Adrenal gland (tissue), 9 donors: ENCODE measurements at regions not wholly inside any gene's neighbourhood (a gene's known extent, or its start where the extent isn't known, plus 50 kb on each side); places are given as distances from the start of the nearest gene placed in this dataset.

ENCODE experiments used
- DNase-seq, 7 donors: peaks; one replicate each; pipeline ENCODE4 v3.0.0-alpha.2; 2019 to 2020
- H3K27ac ChIP-seq, 5 donors: fragments of 200-600 bp; sonication (generic) in 4 of 5; 1 replicate in 3 of 5; 2 replicates in 2 of 5; pipeline versions ENCODE4 v1.5.1 to v1.8.0; 2016 to 2020; ENCODE audit warnings: mild to moderate bottlenecking in 1 of 5
- H3K27me3 ChIP-seq: fragments of 200-600 bp; 2 replicates; pipeline ENCODE4 v1.8.0; 2021
- H3K36me3 ChIP-seq, 2 donors: fragments of 200-600 bp; replicated peaks in 1 of 2; 1 replicate in 1 of 2; 2 replicates in 1 of 2; pipeline versions ENCODE4 v1.5.1 to v1.8.0; 2018 to 2022
- H3K4me1 ChIP-seq, 2 donors: fragments of 200-600 bp; replicated peaks in 1 of 2; 1 replicate in 1 of 2; 2 replicates in 1 of 2; pipeline versions ENCODE4 v1.5.1 to v1.8.0; 2018 to 2021
- H3K4me3 ChIP-seq, 4 donors: fragments of 200-600 bp; sonication (generic) in 3 of 4; one replicate each; pipeline ENCODE4 v1.5.1; 2016 to 2018
- H3K9me3 ChIP-seq, 3 donors: fragments of 200-600 bp; sonication (generic) in 1 of 3; replicated peaks in 1 of 3; 1 replicate in 2 of 3; 2 replicates in 1 of 3; pipeline versions ENCODE4 v1.5.1 to v1.8.0; 2016 to 2021
- CTCF ChIP-seq, 6 experiments: fragments of 450-650 bp in 4 of 6; fragments of 200-600 bp in 2 of 6; sonication (generic) in 1 of 6; IDR thresholded peaks; 1 replicate in 5 of 6; 2 replicates in 1 of 6; pipeline versions ENCODE4 v1.5.1 to v1.8.0; 2016 to 2021; ENCODE audit warnings: antibody characterized with exemption in 6 of 6, mild to moderate bottlenecking in 2 of 6, moderate library complexity in 1 of 6
- POLR2A ChIP-seq, 2 donors: fragments of 450-650 bp; IDR thresholded peaks; one replicate each; pipeline ENCODE4 v1.6.1; 2017; ENCODE audit warnings: antibody characterized with exemption in 2 of 2, mild to moderate bottlenecking in 2 of 2, moderate library complexity in 1 of 2
- WGBS, 4 donors: extraction: QIAGEN DNeasy Blood & Tissue Kit in 2 of 4; methylation state at CpG; one replicate each; pipeline versions ENCODE4 v1.1.5 to v1.1.7; 2013 to 2017; 5-methylcytosine and 5-hydroxymethylcytosine counted together
- intact Hi-C, 2 donors: fragments of 100-400 bp; cut with DNase I; formaldehyde crosslinking; loops; one replicate each; pipeline versions ENCODE4 v1.14.1 to v1.15.0; 2022 to 2023
- donor health status: healthy with polysubstance abuse.
- donor health status: Bipolar disorder and iron deficiency.
- donor health status: DM: yes; HTN: yes; CAD: no.
- donor health status: DM: no; HTN: no; CAD: no.
- donor health status: DM: no; HTN: no; CAD: no.

DNA sequence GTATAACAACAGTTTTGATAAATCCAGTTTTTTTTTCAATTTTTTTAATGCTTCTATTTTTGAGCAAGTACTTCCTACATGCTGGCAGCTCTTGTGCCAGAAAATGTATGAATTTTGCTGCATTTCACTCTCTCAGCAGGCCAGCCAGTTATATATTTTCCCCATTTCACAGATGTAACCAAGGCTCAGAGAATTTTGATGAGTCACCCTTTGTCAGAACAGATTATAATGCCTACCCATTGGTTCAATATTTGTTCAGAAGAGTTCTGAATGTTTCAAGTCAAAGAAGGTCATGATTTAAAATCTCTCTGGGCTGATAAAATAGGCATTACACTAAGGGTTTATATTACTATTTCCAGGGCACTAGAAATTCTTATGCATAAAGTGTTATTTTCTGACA lies 452.2 kb downstream of the RWDD3 start:
- no peak for DNase-seq
- Histone ChIP-seq H3K27ac (no peak overlapping the region), H3K4me1 (no peaks in the 10 kb centered on the region), H3K36me3 (no peaks in the 10 kb centered on the region), H3K27me3 (no peaks in the 10 kb centered on the region), H3K9me3 (no peaks in the 10 kb centered on the region), H3K4me3 (no peak overlapping the region)
- intact Hi-C loops = no loop called here
- TF ChIP-seq CTCF (IDR thresholded peaks at IDR 0.05) = no peak

- no peak overlapping the region for H3K4me3 ChIP-seq
- H3K4me1 ChIP-seq = no peaks in the 10 kb centered on the region
- intact Hi-C loops = no loop called here
- no peak for TF ChIP-seq CTCF (IDR thresholded peaks at IDR 0.05)
- TF ChIP-seq POLR2A (IDR thresholded peaks at IDR 0.05) = no peak
- WGBS, 4 donors = 51 to 61% (median 58%) methylated on average over 3 of the region's 3 CpGs
- DNase-seq = no peak
- H3K27ac ChIP-seq = no peak overlapping the region
- peaks cover 0 to 15% (median 0%) of the 10 kb centered on the region in 3 donors for H3K9me3 ChIP-seq
- H3K36me3 ChIP-seq = no peaks in the 10 kb centered on the region
- no peaks in the 10 kb centered on the region for H3K27me3 ChIP-seq
These were observed 465.3 kb downstream of the RWDD3 start for GRCh38 chr1:95699149-95699953.

- DNase-seq = no peak
- intact Hi-C loops = no loop called here
These were observed 467.6 kb downstream of the RWDD3 start for GRCh38 chr1:95701450-95702173.

More at GRCh38 chr1:95701450-95702173, 467.6 kb downstream of the RWDD3 start:
- Histone ChIP-seq H3K4me3 (no peak overlapping the region), H3K27ac (no peak overlapping the region), H3K27me3 (no peaks in the 10 kb centered on the region), H3K9me3 (peaks cover 0 to 17% (median 0%) of the 10 kb centered on the region in 3 donors), H3K36me3 (no peaks in the 10 kb centered on the region), H3K4me1 (no peaks in the 10 kb centered on the region)
- no peak for TF ChIP-seq POLR2A (IDR thresholded peaks at IDR 0.05)
- TF ChIP-seq CTCF (IDR thresholded peaks at IDR 0.05) = no peak
- 79 to 85% (median 81%) methylated on average over 2 to 4 of the region's 4 CpGs for WGBS, 4 donors
